DMS79 treated with DMSO at 0.1 percent for 48 hours (cell line): ENCODE measurements at regions not wholly inside any gene's neighbourhood (a gene's known extent, or its start where the extent isn't known, plus 50 kb on each side); places are given as distances from the start of the nearest gene placed in this dataset.
A peak's percentile ranks its signal among the peaks of the same experiment; 100 is the strongest.
"Not testable (repeated sequence)": the region's sequence is repeated elsewhere in the genome, so short reads cannot be mapped to it uniquely, and the experiment has no call there.

ENCODE experiments used
- DNase-seq: peaks from one replicate; lab custom pipeline; 2025; lab: John Stamatoyannopoulos, UW

DNA sequence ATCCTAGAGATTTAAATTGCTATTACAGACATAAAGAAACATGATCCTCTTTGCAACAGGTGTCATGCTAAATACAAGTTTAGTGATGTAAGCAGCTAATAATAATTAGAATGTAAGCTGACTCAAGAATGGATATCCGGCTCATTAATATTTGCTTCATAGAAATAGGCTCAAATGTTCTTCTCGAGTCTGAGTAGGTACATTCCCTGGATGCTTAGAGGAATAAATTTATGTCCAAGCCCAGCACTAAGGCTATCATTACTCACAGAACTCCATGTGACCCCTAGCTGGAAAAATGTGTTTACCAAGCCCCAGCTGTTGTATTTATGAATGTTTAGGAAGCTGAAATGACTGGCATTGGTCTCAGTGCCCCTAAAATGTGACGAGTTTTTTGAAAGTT lies 87.6 kb upstream of the TSPAN7 start:
- no peak for DNase-seq

DNA sequence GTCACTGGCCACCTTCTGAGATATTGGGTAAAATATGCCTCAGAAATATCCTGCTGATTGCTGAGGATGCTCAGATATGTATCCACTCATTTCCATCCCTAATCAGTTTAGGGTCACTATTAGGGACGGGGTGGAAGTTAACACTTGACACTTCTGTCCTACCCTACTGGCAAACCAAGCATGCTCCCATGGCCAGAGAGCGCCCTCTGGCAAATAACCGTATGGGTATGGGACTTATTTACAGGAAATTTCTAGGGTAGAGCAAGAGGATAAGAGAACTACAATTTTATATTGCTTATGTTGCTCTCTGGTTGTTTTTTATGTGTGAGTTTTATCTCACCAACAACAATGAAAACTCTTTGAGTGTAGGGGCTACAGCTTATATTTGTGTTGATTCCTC lies 86.8 kb upstream of the TSPAN7 start:
- no peak for DNase-seq

DNA sequence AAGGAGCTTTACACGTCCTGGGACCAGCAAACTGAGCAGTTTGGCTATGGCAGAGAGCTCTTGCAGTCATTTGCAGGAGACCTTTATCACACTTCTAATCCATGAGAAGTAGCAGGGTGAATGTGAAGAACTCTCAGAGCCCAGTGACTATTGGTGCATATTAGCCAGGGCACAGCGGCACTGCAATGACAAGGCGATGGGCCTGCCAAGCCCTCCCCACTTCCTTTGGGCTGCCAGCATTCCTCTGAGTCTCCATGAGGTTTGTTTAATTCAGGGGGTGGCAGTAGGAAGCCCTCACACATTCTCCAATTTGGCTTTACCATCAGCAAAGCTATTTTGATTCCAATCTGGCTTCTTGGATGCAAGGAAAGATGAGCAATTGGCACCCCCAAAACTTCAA lies 79.2 kb upstream of the TSPAN7 start:
- no peak for DNase-seq

- peak; percentile 71 for DNase-seq
Observed at GRCh38 chrX:38484607-38485498, 76.5 kb upstream of the TSPAN7 start.

GRCh38 chrX:38489341-38489740 lies 72.0 kb upstream of the TSPAN7 start:
- DNase-seq: no peak

GRCh38 chrX:38494239-38494823 lies 67.0 kb upstream of the TSPAN7 start:
- DNase-seq: no peak

DNA sequence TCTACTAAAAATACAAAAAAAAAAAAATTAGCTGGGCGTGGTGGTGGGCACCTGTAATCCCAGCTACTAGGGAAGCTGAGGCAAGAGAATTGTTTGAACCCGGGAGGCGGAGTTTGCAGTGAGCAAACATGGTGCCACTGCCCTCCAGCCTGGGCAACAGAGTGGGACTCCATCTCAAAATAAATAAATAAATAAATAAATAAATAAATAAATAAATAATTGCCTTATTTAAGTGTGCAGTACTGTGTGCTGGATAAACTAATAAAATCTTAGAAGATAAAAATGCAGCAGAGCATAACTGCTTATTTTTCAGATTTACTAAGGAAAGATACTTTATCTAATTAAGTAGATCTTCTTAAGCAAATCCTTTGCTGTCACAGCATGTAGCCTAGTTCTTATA lies 61.7 kb upstream of the TSPAN7 start:
- DNase-seq: not testable (repeated sequence)

DNA sequence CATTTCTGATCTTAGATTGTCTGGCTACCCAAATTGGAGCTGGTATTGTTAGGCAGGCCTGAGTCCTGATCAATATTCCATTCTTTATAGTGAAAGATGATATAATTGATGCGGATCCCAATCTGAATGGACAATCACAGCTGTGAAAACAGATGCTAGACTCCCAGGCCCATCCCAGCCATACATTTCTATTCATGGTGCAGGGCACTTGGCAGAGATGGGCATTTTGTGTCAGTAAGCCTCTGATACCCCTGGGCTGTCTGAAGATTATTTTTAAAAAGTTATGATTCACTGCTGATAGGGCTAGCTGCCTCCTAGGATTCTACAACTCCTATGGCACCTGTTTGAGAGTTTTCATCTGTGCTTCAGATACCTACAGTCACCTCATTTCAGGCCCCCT lies 61.2 kb upstream of the TSPAN7 start:
- no peak for DNase-seq

GRCh38 chrX:38500866-38501265 lies 60.5 kb upstream of the TSPAN7 start:
- DNase-seq: no peak

GRCh38 chrX:38505583-38505982 lies 55.8 kb upstream of the TSPAN7 start:
- DNase-seq: no peak
